ENCODE measurements at regions not wholly inside any gene's neighbourhood (a gene's known extent, or its start where the extent isn't known, plus 50 kb on each side); places are given as distances from the start of the nearest gene placed in this dataset.

- ATAC-seq = no peak
- Histone ChIP-seq H3K27ac (no peak overlapping the region), H3K4me3 (no peak overlapping the region), H3K27me3 (peaks cover 10% of the 10 kb centered on the region), H3K36me3 (no peaks in the 10 kb centered on the region), H3K9me3 (no peaks in the 10 kb centered on the region), H3K4me1 (no peaks in the 10 kb centered on the region)
- WGBS, 2 donors (ENCODE audit: low coverage in 1 of 2) = 72 to 79% methylated on average over 2 of the region's 2 CpGs
- TF ChIP-seq CTCF (IDR thresholded peaks at IDR 0.05) = no peak
- TF ChIP-seq POLR2AphosphoS5 (IDR thresholded peaks at IDR 0.05) = no peak
- no peak for TF ChIP-seq EP300 (IDR thresholded peaks at IDR 0.05)
- no peak for TF ChIP-seq POLR2A (IDR thresholded peaks at IDR 0.05)
These were observed 553.2 kb downstream of the VRK1 start for GRCh38 chr14:97350415-97350814.

GRCh38 chr14:97350894-97351731 lies 553.9 kb downstream of the VRK1 start:
- H3K27ac ChIP-seq = no peak overlapping the region
- H3K27me3 ChIP-seq = peaks cover 10% of the 10 kb centered on the region
- no peaks in the 10 kb centered on the region for H3K36me3 ChIP-seq
- no peaks in the 10 kb centered on the region for H3K4me1 ChIP-seq
- H3K4me3 ChIP-seq = no peak overlapping the region
- WGBS, 2 donors (ENCODE audit: low coverage in 1 of 2) = 35 to 54% methylated on average over 4 to 6 of the region's 7 CpGs
- H3K9me3 ChIP-seq = no peaks in the 10 kb centered on the region
- TF ChIP-seq EP300 (IDR thresholded peaks at IDR 0.05) (no peak), POLR2AphosphoS5 (IDR thresholded peaks at IDR 0.05) (no peak), CTCF (IDR thresholded peaks at IDR 0.05) (no peak), POLR2A (IDR thresholded peaks at IDR 0.05) (no peak)
- ATAC-seq = no peak

- ATAC-seq = no peak
- WGBS, 2 donors (ENCODE audit: low coverage in 1 of 2) = 79 to 95% methylated on average over 4 to 5 of the region's 5 CpGs
- no peak overlapping the region for H3K27ac ChIP-seq
These were observed 555.9 kb downstream of the VRK1 start for GRCh38 chr14:97353102-97353501.

GRCh38 chr14:97354119-97354722 lies 557.0 kb downstream of the VRK1 start:
- TF ChIP-seq CTCF (IDR thresholded peaks at IDR 0.05) = no peak
- no peak for TF ChIP-seq EP300 (IDR thresholded peaks at IDR 0.05)
- TF ChIP-seq POLR2AphosphoS5 (IDR thresholded peaks at IDR 0.05) = no peak
- TF ChIP-seq POLR2A (IDR thresholded peaks at IDR 0.05) = no peak
- Histone ChIP-seq H3K27me3 (peaks cover 10% of the 10 kb centered on the region), H3K36me3 (no peaks in the 10 kb centered on the region), H3K27ac (no peak overlapping the region), H3K9me3 (no peaks in the 10 kb centered on the region), H3K4me1 (no peaks in the 10 kb centered on the region), H3K4me3 (no peak overlapping the region)
- 50 to 63% methylated on average over 3 of the region's 3 CpGs for WGBS, 2 donors (ENCODE audit: low coverage in 1 of 2)
- ATAC-seq = no peak

More at GRCh38 chr14:97353102-97353501, 555.9 kb downstream of the VRK1 start:
- Histone ChIP-seq H3K4me1 (no peaks in the 10 kb centered on the region), H3K4me3 (no peak overlapping the region), H3K36me3 (no peaks in the 10 kb centered on the region), H3K27me3 (peaks cover 10% of the 10 kb centered on the region), H3K9me3 (no peaks in the 10 kb centered on the region)
- TF ChIP-seq POLR2A (IDR thresholded peaks at IDR 0.05) (no peak), POLR2AphosphoS5 (IDR thresholded peaks at IDR 0.05) (no peak), EP300 (IDR thresholded peaks at IDR 0.05) (no peak), CTCF (IDR thresholded peaks at IDR 0.05) (no peak)

GRCh38 chr14:97359341-97359740 lies 562.2 kb downstream of the VRK1 start:
- Histone ChIP-seq H3K4me1 (no peaks in the 10 kb centered on the region), H3K4me3 (no peak overlapping the region), H3K9me3 (no peaks in the 10 kb centered on the region), H3K27me3 (no peaks in the 10 kb centered on the region), H3K27ac (no peak overlapping the region), H3K36me3 (no peaks in the 10 kb centered on the region)
- TF ChIP-seq CTCF (IDR thresholded peaks at IDR 0.05) (no peak), EP300 (IDR thresholded peaks at IDR 0.05) (no peak), POLR2A (IDR thresholded peaks at IDR 0.05) (no peak), POLR2AphosphoS5 (IDR thresholded peaks at IDR 0.05) (no peak)
- no peak for ATAC-seq
- 87% methylated on average over 3 of the region's 6 CpGs; no CpG with 5 or more reads in 1 of the 2 donors for WGBS, 2 donors (ENCODE audit: low coverage in 1 of 2)
